ENCODE measurements at regions not wholly inside any gene's neighbourhood (a gene's known extent, or its start where the extent isn't known, plus 50 kb on each side); places are given as distances from the start of the nearest gene placed in this dataset.

DNA sequence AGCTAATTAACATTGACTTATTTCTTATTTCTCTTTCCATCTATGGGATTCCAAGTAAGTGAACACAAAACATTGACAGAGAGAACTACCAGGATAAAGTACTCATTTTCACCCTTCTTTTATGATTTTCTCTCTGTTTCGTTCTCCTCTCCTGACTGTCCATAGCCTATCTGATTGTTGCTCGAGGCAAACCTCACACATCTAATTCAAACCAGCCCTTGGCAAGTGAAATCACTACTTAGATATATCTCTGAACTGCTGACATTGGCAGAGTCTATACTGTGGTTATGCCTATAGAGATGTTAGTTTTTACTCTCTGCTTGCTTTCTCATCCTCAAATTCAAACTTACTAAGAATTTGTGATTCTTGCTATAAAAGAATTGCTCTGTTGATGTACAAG lies 248.8 kb downstream of the ISL1 start:
- TF ChIP-seq GATA3 (IDR thresholded peaks at IDR 0.05; ENCODE audit: low read depth, low read length) (peak; percentile 45; the same call in 1 of the 2 replicates), GATA2 (IDR thresholded peaks at IDR 0.05; ENCODE audit: low read depth, low read length) (no peak)
